Gastroesophageal sphincter (tissue), 3 donors: ENCODE measurements at regions not wholly inside any gene's neighbourhood (a gene's known extent, or its start where the extent isn't known, plus 50 kb on each side); places are given as distances from the start of the nearest gene placed in this dataset.

ENCODE experiments used
- EP300 ChIP-seq: sonication (generic); formaldehyde crosslinking; IDR thresholded peaks from one replicate; pipeline ENCODE4 v1.6.1; 2017; ENCODE audit warnings: antibody characterized with exemption, mild to moderate bottlenecking
- POLR2A ChIP-seq, 2 donors: fragments of 450-650 bp; IDR thresholded peaks; one replicate each; pipeline ENCODE4 v1.6.1; 2017; ENCODE audit warnings: antibody characterized with exemption in 2 of 2, mild to moderate bottlenecking in 2 of 2, moderate library complexity in 1 of 2
- TF ChIP-seq, protein P1 (sequence below), 4 experiments: fragments of 200-600 bp in 2 of 4; fragments of 450-650 bp in 2 of 4; sonication (generic) in 1 of 4; IDR thresholded peaks; one replicate each; pipeline ENCODE4 v1.5.1; 2017 to 2019; ENCODE audit warnings: antibody characterized with exemption in 4 of 4, mild to moderate bottlenecking in 2 of 4, moderate library complexity in 2 of 4

DNA sequence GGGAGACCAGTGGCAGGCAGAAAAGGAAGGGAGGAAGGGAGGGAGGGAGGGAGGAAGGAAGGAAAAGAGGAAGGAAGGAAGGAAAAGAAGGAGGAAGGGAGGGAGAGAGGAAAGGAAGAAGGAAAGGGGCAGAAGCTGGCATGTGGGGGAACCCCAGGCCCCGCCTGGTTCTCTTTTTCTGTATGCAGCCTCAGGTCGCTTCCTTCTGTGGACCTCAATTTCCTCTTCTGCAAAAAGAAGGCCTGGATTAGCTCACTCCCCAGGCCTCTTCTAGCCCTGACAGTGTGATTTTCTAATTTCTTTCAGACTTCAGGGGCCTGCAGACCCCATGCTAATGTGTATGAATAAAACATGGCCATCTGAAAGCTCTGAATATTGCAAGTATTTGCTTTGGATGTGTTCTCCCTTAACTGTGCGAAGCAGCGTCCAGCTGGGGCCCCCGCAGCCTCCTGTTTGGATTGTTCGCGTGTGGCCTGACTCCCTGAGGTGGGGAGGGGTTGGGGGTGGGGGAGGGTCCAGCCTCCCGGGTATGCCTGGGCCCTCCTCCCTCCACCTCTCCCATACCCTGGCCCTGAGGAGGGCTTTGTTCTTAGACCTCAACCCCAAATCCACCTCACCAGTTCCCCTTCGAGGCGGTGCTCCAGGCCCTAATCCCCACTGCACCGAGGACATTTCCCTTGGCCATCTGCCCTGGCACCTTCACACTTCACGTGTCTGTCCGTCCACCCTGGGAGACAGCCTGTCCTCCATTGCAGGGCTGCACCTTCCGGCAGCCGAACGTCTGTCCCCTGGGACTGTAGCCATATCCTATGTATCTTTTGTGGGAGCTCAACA, 199.9 kb upstream of the ATP6AP2 start:
- TF ChIP-seq, protein P1, sequence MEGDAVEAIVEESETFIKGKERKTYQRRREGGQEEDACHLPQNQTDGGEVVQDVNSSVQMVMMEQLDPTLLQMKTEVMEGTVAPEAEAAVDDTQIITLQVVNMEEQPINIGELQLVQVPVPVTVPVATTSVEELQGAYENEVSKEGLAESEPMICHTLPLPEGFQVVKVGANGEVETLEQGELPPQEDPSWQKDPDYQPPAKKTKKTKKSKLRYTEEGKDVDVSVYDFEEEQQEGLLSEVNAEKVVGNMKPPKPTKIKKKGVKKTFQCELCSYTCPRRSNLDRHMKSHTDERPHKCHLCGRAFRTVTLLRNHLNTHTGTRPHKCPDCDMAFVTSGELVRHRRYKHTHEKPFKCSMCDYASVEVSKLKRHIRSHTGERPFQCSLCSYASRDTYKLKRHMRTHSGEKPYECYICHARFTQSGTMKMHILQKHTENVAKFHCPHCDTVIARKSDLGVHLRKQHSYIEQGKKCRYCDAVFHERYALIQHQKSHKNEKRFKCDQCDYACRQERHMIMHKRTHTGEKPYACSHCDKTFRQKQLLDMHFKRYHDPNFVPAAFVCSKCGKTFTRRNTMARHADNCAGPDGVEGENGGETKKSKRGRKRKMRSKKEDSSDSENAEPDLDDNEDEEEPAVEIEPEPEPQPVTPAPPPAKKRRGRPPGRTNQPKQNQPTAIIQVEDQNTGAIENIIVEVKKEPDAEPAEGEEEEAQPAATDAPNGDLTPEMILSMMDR (IDR thresholded peaks at IDR 0.05), result no peak
- TF ChIP-seq POLR2A (IDR thresholded peaks at IDR 0.05), result no peak
- TF ChIP-seq EP300, result no peak
